ENCODE measurements at regions not wholly inside any gene's neighbourhood (a gene's known extent, or its start where the extent isn't known, plus 50 kb on each side); places are given as distances from the start of the nearest gene placed in this dataset.
"Not testable (repeated sequence)": the region's sequence is repeated elsewhere in the genome, so short reads cannot be mapped to it uniquely, and the experiment has no call there.

GRCh38 chr12:32970465-32971110 lies 74.0 kb upstream of the PKP2 start:
- H3K36me3 ChIP-seq: no peaks in the 10 kb centered on the region
- no peaks in the 10 kb centered on the region for H3K9me3 ChIP-seq
- no peaks in the 10 kb centered on the region for H3K27me3 ChIP-seq
- FAIRE-seq (no peak), DNase-seq (no peak), ATAC-seq (no peak)
- H3K4me1 ChIP-seq: no peaks in the 10 kb centered on the region
- 54 to 57% methylated on average over 6 of the region's 6 CpGs for WGBS, 2 donors
- no peak overlapping the region for H3K4me3 ChIP-seq
- no peak overlapping the region for H3K27ac ChIP-seq
- TF ChIP-seq, protein P1, sequence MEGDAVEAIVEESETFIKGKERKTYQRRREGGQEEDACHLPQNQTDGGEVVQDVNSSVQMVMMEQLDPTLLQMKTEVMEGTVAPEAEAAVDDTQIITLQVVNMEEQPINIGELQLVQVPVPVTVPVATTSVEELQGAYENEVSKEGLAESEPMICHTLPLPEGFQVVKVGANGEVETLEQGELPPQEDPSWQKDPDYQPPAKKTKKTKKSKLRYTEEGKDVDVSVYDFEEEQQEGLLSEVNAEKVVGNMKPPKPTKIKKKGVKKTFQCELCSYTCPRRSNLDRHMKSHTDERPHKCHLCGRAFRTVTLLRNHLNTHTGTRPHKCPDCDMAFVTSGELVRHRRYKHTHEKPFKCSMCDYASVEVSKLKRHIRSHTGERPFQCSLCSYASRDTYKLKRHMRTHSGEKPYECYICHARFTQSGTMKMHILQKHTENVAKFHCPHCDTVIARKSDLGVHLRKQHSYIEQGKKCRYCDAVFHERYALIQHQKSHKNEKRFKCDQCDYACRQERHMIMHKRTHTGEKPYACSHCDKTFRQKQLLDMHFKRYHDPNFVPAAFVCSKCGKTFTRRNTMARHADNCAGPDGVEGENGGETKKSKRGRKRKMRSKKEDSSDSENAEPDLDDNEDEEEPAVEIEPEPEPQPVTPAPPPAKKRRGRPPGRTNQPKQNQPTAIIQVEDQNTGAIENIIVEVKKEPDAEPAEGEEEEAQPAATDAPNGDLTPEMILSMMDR (IDR thresholded peaks at IDR 0.05): no peak
- intact Hi-C loops (cut with DNase I): no loop called here

DNA sequence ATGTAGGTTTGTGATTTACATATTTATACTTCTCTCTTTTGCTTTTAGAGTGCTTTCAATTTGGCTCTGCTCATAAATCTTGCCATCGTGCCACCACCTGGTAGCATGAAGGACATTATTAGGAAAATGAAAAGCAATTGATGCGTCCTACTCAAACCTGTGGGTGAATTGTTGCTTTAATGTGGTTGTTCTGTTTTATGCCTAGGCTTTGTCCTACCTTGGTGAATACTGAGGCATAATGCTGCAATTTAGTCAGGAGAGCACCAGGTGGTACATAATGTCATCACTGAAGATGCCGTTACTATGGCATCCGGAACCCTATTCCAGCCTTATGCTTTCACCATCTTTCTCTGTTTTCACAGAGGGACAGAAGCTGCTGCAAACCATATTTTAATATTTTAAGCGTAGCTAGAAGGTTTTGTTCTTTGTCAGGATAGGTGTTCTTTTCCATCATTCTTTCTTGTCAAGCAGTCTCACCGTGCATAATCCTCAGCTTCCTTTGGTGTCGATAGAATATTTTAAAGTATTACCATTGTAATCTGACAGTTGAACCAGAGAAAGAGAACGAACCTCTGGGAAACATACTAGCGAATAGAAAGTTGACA lies 68.5 kb upstream of the PKP2 start:
- ATAC-seq: no peak
- no peak for DNase-seq
- FAIRE-seq: no peak
- Histone ChIP-seq H3K4me1 (no peaks in the 10 kb centered on the region), H3K27me3 (no peaks in the 10 kb centered on the region), H3K27ac (no peak overlapping the region), H3K9me3 (no peaks in the 10 kb centered on the region), H3K36me3 (no peaks in the 10 kb centered on the region), H3K4me3 (no peak overlapping the region)
- intact Hi-C loops (cut with DNase I): no loop called here
- TF ChIP-seq, protein P1 (IDR thresholded peaks at IDR 0.05): no peak
- WGBS, 2 donors: 65 to 82% methylated on average over 9 of the region's 9 CpGs

DNA sequence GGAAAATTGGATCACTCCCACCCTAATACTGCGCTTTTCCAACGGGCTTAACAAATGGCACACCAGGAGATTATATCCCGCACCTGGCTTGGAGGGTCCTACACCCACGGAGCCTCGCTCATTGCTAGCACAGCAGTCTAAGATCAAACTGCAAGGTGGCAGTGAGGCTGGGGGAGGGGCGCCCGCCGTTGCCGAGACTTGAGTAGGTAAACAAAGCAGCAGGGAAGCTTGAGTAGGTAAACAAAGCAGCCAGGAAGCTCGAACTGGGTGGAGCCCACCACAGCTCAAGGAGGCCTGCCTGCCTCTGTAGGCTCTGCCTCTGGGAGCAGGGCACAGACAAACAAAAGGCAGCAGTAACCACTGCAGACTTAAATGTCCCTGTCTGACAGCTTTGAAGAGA lies 59.8 kb upstream of the PKP2 start:
- WGBS, 2 donors: 70 to 73% methylated on average over 10 of the region's 10 CpGs
- H3K9me3 ChIP-seq; intact Hi-C loops (cut with DNase I); H3K4me3 ChIP-seq; H3K27ac ChIP-seq; H3K27me3 ChIP-seq; H3K36me3 ChIP-seq; FAIRE-seq; ATAC-seq; DNase-seq; H3K4me1 ChIP-seq: not testable (repeated sequence)

DNA sequence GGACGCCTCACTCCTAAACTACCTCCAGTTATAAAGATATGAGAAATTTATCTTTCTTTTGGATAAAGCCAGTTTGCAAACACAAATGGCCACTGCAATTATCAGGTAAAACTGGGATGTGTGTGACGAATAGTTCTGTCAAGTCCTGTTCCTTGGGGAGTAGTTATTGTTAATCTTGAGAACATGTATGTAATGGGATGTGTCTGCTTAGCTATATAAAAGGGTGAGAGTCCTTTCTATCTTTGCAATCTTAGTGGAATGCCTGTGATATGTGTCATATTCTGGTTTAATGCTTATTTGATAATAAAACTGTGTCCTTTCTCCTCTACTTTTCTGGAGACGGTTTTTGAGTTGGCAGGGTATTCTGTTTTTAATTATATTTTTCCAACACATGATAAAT lies 56.1 kb upstream of the PKP2 start:
- WGBS, 2 donors: 36 to 46% methylated on average over 3 of the region's 3 CpGs
- Histone ChIP-seq H3K36me3 (no peaks in the 10 kb centered on the region), H3K27me3 (no peaks in the 10 kb centered on the region), H3K9me3 (no peaks in the 10 kb centered on the region), H3K4me1 (no peaks in the 10 kb centered on the region), H3K4me3 (no peak overlapping the region), H3K27ac (no peak overlapping the region)
- no peak for DNase-seq
- TF ChIP-seq, protein P1 (IDR thresholded peaks at IDR 0.05): no peak
- no peak for FAIRE-seq
- intact Hi-C loops (cut with DNase I): no loop called here
- no peak for ATAC-seq

DNA sequence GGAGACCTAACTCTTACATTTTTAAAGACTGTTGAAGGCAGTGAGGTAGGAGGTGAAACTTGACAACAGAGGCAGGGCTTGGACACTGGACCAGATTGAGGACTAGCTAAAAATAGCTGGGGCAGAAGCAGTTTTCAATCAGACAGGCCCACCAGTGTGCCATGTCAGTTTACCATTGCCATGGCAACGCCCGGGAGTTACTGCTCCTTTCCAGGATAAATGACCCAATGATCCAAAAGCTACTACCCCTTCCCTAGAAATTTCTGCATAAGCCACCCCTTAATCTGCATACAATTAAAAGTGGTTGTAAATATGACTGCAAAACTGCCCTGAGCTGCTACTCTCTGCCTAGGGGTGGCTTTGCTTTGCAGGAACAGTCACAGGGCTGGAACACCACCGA lies 53.2 kb upstream of the PKP2 start:
- H3K27me3 ChIP-seq: no peaks in the 10 kb centered on the region
- no peaks in the 10 kb centered on the region for H3K9me3 ChIP-seq
- FAIRE-seq (no peak), ATAC-seq (no peak), DNase-seq (no peak)
- no peaks in the 10 kb centered on the region for H3K4me1 ChIP-seq
- WGBS, 2 donors: 41 to 48% methylated on average over 3 of the region's 3 CpGs
- H3K27ac ChIP-seq: no peak overlapping the region
- TF ChIP-seq, protein P1 (IDR thresholded peaks at IDR 0.05): no peak
- H3K4me3 ChIP-seq: no peak overlapping the region
- H3K36me3 ChIP-seq: no peaks in the 10 kb centered on the region
- intact Hi-C loops (cut with DNase I): no loop called here

All from pancreas (tissue), 10 donors.